ENCODE measurements at regions not wholly inside any gene's neighbourhood (a gene's known extent, or its start where the extent isn't known, plus 50 kb on each side); places are given as distances from the start of the nearest gene placed in this dataset.

DNA sequence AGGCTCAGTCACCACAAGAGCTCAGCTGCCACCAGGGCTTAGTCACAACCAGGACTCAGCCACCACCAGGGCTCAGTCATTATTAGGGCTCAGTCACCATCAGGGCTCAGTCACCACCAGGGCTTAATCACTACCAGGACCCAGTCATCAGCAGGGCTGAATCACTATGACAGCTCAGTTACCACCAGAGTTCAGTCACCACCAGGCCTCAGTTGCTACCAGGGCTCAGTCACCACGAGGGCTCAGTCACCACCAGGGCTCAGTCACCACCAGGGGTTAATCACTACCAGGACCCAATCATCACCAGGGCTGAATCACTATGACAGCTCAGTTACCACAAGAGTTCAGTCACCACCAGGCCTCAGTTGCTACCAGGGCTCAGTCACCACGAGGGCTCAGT is 196.2 kb downstream of the NPHP4 start:
- peaks cover 10% of the 10 kb centered on the region for H3K27me3 Mint-ChIP-seq (ENCODE audit: insufficient read depth, low read depth)
- H3K36me3 Mint-ChIP-seq: no peaks in the 10 kb centered on the region
- H3K9me3 Mint-ChIP-seq: peaks cover 3% of the 10 kb centered on the region
- peaks cover 9% of the 10 kb centered on the region for H3K4me1 ChIP-seq
- H3F3A ChIP-seq (ENCODE audit: low read depth): no peaks in the 10 kb centered on the region
- no peak overlapping the region for H3K27ac Mint-ChIP-seq
- H4K20me1 ChIP-seq (ENCODE audit: low read depth): no peaks in the 10 kb centered on the region
- no peaks in the 10 kb centered on the region for H3K27me3 ChIP-seq
- no peak overlapping the region for H3K27ac ChIP-seq
- no peak overlapping the region for H3K4me3 Mint-ChIP-seq
- H3K36me3 ChIP-seq: no peaks in the 10 kb centered on the region
- H3K4me1 Mint-ChIP-seq: peaks cover 25% of the 10 kb centered on the region
- no peaks in the 10 kb centered on the region for H3K79me2 ChIP-seq (ENCODE audit: low read depth)
- H3K4me2 ChIP-seq: no peak overlapping the region
- no peak for DNase-seq (ENCODE audit: low spot score)
- TF ChIP-seq, protein P1, sequence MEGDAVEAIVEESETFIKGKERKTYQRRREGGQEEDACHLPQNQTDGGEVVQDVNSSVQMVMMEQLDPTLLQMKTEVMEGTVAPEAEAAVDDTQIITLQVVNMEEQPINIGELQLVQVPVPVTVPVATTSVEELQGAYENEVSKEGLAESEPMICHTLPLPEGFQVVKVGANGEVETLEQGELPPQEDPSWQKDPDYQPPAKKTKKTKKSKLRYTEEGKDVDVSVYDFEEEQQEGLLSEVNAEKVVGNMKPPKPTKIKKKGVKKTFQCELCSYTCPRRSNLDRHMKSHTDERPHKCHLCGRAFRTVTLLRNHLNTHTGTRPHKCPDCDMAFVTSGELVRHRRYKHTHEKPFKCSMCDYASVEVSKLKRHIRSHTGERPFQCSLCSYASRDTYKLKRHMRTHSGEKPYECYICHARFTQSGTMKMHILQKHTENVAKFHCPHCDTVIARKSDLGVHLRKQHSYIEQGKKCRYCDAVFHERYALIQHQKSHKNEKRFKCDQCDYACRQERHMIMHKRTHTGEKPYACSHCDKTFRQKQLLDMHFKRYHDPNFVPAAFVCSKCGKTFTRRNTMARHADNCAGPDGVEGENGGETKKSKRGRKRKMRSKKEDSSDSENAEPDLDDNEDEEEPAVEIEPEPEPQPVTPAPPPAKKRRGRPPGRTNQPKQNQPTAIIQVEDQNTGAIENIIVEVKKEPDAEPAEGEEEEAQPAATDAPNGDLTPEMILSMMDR (IDR thresholded peaks at IDR 0.05): no peak
- TF ChIP-seq EZH2phosphoT487 (IDR thresholded peaks at IDR 0.05) (no peak), EZH2 (IDR thresholded peaks at IDR 0.05) (no peak)
- H3K4me3 ChIP-seq: no peak overlapping the region
- H2AFZ ChIP-seq (replicated peaks): no peak overlapping the region
- no peak overlapping the region for H3K9ac ChIP-seq
- H3K9me3 ChIP-seq (ENCODE audit: low read depth): no peaks in the 10 kb centered on the region

DNA sequence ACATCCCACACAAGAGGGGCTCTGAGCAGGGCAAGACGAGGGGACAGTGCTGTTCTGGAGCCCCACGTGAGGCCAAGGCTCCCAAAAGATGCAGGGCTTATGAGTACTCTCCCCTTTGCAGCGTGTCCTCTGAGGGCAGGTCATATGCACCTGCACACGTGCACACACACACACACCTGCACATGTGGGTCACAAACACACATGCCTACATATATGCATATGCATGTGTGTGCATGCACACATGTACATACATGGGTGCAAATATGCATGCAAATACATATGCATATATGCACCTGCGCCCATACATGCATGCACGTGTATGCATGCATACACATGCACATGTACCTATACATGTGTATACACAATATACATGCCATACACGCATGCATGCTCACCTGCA is 197.9 kb downstream of the NPHP4 start:
- H3K4me1 Mint-ChIP-seq: peaks cover 25% of the 10 kb centered on the region
- TF ChIP-seq EZH2phosphoT487 (IDR thresholded peaks at IDR 0.05): no peak
- TF ChIP-seq, protein P1 (IDR thresholded peaks at IDR 0.05): no peak
- H3K9me3 Mint-ChIP-seq: peaks cover 6% of the 10 kb centered on the region
- H3K9me3 ChIP-seq (ENCODE audit: low read depth): no peaks in the 10 kb centered on the region
- H2AFZ ChIP-seq (replicated peaks): no peak overlapping the region
- no peaks in the 10 kb centered on the region for H4K20me1 ChIP-seq (ENCODE audit: low read depth)
- no peaks in the 10 kb centered on the region for H3F3A ChIP-seq (ENCODE audit: low read depth)
- H3K36me3 Mint-ChIP-seq: no peaks in the 10 kb centered on the region
- no peak overlapping the region for H3K27ac ChIP-seq
- no peak overlapping the region for H3K4me3 Mint-ChIP-seq
- H3K27me3 Mint-ChIP-seq (ENCODE audit: insufficient read depth, low read depth): peaks cover 12% of the 10 kb centered on the region
- no peaks in the 10 kb centered on the region for H3K27me3 ChIP-seq
- no peak overlapping the region for H3K9ac ChIP-seq
- no peaks in the 10 kb centered on the region for H3K36me3 ChIP-seq
- H3K4me2 ChIP-seq: no peak overlapping the region
- no peaks in the 10 kb centered on the region for H3K79me2 ChIP-seq (ENCODE audit: low read depth)
- no peak overlapping the region for H3K27ac Mint-ChIP-seq
- no peak for DNase-seq (ENCODE audit: low spot score)
- no peak overlapping the region for H3K4me3 ChIP-seq
- H3K4me1 ChIP-seq: peaks cover 9% of the 10 kb centered on the region

DNA sequence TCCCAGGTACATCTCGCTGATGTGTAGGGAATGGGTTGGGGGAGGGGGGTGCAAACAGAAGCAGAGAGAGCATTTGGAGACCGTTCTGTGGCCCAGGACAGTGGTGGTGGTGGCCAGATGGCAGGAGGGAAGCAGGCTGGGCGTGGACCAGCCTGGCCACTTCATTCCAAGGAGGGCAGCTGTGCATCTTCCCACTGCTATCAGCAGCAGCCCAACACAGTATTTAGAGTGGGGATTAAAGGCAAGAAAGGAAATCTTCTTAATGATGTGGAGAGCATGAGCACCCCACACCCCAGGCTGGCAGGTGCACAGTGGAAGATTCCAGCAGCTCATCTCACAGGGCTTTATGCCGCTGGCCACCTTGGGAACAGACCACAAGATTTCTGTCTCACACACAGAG is 198.7 kb downstream of the NPHP4 start:
- no peak for TF ChIP-seq EZH2 (IDR thresholded peaks at IDR 0.05)
- Mint-ChIP-seq H3K9me3 (peaks cover 6% of the 10 kb centered on the region), H3K4me3 (no peak overlapping the region), H3K27me3 (ENCODE audit: insufficient read depth, low read depth) (peaks cover 10% of the 10 kb centered on the region), H3K36me3 (no peaks in the 10 kb centered on the region), H3K4me1 (peaks cover 25% of the 10 kb centered on the region), H3K27ac (no peak overlapping the region)
- Histone ChIP-seq H3K36me3 (no peaks in the 10 kb centered on the region), H3K9me3 (ENCODE audit: low read depth) (no peaks in the 10 kb centered on the region), H4K20me1 (ENCODE audit: low read depth) (no peaks in the 10 kb centered on the region), H3K9ac (no peak overlapping the region), H3K79me2 (ENCODE audit: low read depth) (no peaks in the 10 kb centered on the region), H2AFZ (replicated peaks) (no peak overlapping the region), H3K4me1 (peaks cover 9% of the 10 kb centered on the region), H3K4me3 (no peak overlapping the region), H3K27ac (no peak overlapping the region), H3F3A (ENCODE audit: low read depth) (no peaks in the 10 kb centered on the region), H3K4me2 (no peak overlapping the region), H3K27me3 (no peaks in the 10 kb centered on the region)
- DNase-seq (ENCODE audit: low spot score): no peak

DNA sequence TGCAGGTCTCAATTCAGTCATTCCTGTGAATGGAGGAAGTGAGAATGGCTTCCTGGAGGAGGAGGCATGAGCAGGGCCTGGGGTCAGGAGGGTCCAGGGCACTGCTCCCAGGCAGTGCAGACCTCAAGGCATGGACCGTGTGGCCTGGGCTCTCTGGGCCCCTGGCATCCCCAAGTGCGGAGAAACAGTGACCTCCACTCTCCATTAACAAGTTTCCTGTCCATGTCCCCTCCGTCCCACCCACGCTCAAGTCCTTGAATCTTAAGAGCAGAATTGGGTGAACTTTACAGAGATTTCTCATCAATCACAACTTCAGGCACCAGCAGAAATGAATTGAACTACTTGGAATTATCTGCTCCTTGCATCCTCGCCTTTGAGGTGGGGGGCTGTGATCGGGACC is 211.1 kb downstream of the NPHP4 start:
- TF ChIP-seq EZH2 (IDR thresholded peaks at IDR 0.05) (no peak), EZH2phosphoT487 (IDR thresholded peaks at IDR 0.05) (no peak)
- TF ChIP-seq, protein P1 (IDR thresholded peaks at IDR 0.05): no peak
- Histone ChIP-seq H3K79me2 (ENCODE audit: low read depth) (no peaks in the 10 kb centered on the region), H2AFZ (replicated peaks) (no peak overlapping the region), H3F3A (ENCODE audit: low read depth) (no peaks in the 10 kb centered on the region), H3K27me3 (no peaks in the 10 kb centered on the region), H3K36me3 (no peaks in the 10 kb centered on the region), H3K4me2 (no peak overlapping the region), H3K9ac (no peak overlapping the region), H3K27ac (no peak overlapping the region), H4K20me1 (ENCODE audit: low read depth) (no peaks in the 10 kb centered on the region), H3K4me1 (no peaks in the 10 kb centered on the region), H3K4me3 (no peak overlapping the region), H3K9me3 (ENCODE audit: low read depth) (no peaks in the 10 kb centered on the region)
- Mint-ChIP-seq H3K27me3 (ENCODE audit: insufficient read depth, low read depth) (peaks cover 4% of the 10 kb centered on the region), H3K9me3 (peaks cover 9% of the 10 kb centered on the region), H3K27ac (no peak overlapping the region), H3K36me3 (no peaks in the 10 kb centered on the region), H3K4me3 (no peak overlapping the region), H3K4me1 (peaks cover 15% of the 10 kb centered on the region)
- DNase-seq (ENCODE audit: low spot score): no peak

All from neural progenitor cell (in vitro differentiated cells).